ENCODE measurements at regions not wholly inside any gene's neighbourhood (a gene's known extent, or its start where the extent isn't known, plus 50 kb on each side); places are given as distances from the start of the nearest gene placed in this dataset.

DNA sequence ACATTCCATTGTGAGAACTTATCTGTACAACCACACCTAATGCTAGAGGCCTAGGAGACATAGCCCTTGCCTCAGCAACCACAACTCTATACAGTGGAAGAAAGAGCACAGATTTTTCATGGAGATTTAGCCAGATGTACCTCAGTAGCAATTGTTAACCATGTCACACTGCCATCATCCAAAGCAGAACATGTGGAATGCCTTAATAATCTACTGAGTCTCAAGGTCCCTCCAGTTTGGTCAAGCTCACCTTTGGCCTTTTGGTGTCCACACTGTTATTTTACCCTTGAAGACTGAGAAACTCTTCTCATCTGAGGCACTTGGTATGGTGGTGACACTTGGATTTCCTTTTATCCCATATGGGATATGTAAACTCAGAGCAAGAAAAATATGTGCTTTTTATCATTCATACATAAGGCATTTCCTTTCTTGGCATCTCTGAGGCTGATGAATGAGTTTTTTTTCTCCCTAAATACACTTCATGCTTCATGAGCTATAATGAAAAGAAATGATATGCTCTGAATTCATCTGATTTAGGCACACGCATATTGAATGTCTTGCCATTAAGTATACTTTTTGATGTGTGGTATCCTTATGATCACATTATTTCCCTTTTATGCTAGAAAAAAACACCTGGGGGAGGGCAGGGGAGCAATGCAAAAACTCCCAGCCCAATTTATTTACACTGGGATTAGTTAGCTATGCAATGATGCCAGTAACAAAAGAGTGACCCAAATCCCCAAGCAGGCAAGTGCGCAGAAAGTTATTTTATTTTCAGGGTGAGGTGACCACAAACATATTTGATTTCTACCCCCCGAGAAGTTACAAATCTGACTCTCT, 63.3 kb upstream of the ME3 start:
- no peaks in the 10 kb centered on the region for H3K9me3 ChIP-seq
- peak overlapping the region; percentile 88 to 93 for H3K27ac ChIP-seq
- DNase-seq (ENCODE audit: low read depth in 1 of 2, low spot score in 1 of 2) (peak; percentile 66 to 95), FAIRE-seq (peak; percentile 98), ATAC-seq (peak; percentile 48 to 74)
- under 1% methylated on average over 3 of the region's 3 CpGs for WGBS (ENCODE audit: missing lambda C conversion rate)
- CTCF ChIA-PET: interaction anchor here (0.8 to 3.1 kb wide), 5 partner anchors 13 to 279 kb away, joined by 3 to 29 read pairs (median 4); partner anchors contain the start of gene PRSS23
- H3K4me2 ChIP-seq: peak overlapping the region; percentile 55
- POLR2A ChIA-PET: interaction anchor here (0.6 to 1.7 kb wide), 4 partner anchors 10 to 255 kb away, joined by 3 to 30 read pairs (median 6); partner anchors contain the start of gene PRSS23
- H3K4me1 ChIP-seq: peaks cover 83% of the 10 kb centered on the region
- H3K4me3 ChIP-seq: no peak overlapping the region; the same call in 2 of the 3 replicates
- TF ChIP-seq ELK1 (IDR thresholded peaks at IDR 0.05; ENCODE audit: low read depth, low read length) (no peak), MAFK (IDR thresholded peaks at IDR 0.05; ENCODE audit: partially characterized antibody) (no peak), POLR2A (IDR thresholded peaks at IDR 0.05; ENCODE audit: low read length) (no peak), NPAS2 (CRISPR knock-in tag; IDR thresholded peaks at IDR 0.05; ENCODE audit: borderline replicate concordance) (no peak), ESRRA (IDR thresholded peaks at IDR 0.05; ENCODE audit: borderline replicate concordance, low read length) (peak; percentile 41; the same call in 1 of the 2 replicates), RAD21 (conservative IDR thresholded peaks at IDR 0.05 in 1 of 2, IDR thresholded peaks at IDR 0.05 in 1 of 2) (peak; percentile 32 to 64), CHD2 (IDR thresholded peaks at IDR 0.05; ENCODE audit: low read length, partially characterized antibody) (peak; percentile 41), HOXA7 (CRISPR knock-in tag; IDR thresholded peaks at IDR 0.05) (peak; percentile 41; the same call in 1 of the 2 replicates), HDAC2 (IDR thresholded peaks at IDR 0.05) (no peak), ZFP36 (IDR thresholded peaks at IDR 0.05; ENCODE audit: borderline replicate concordance, partially characterized antibody) (no peak), SREBF2 (IDR thresholded peaks at IDR 0.05) (no peak), HEYL (CRISPR knock-in tag; IDR thresholded peaks at IDR 0.05) (no peak; the same call in 1 of the 2 replicates), RNF2 (IDR thresholded peaks at IDR 0.05; ENCODE audit: borderline replicate concordance, low read depth) (no peak), FOSL2 (IDR thresholded peaks at IDR 0.05) (peak; percentile 60), FOSL2 (CRISPR knock-in tag; IDR thresholded peaks at IDR 0.05) (peak; percentile 89), CBX8 (IDR thresholded peaks at IDR 0.05) (no peak), RFX5 (IDR thresholded peaks at IDR 0.05) (no peak), USF2 (IDR thresholded peaks at IDR 0.05) (no peak), EHMT2 (IDR thresholded peaks at IDR 0.05; ENCODE audit: low read depth) (no peak), CEBPB (IDR thresholded peaks at IDR 0.05) (peak; percentile 62 to 84), MAZ (IDR thresholded peaks at IDR 0.05; ENCODE audit: borderline replicate concordance, low read depth, low read length) (no peak), ZC3H11A (IDR thresholded peaks at IDR 0.05) (no peak), MYC (IDR thresholded peaks at IDR 0.05; ENCODE audit: borderline replicate concordance, low read length) (no peak), JUNB (IDR thresholded peaks at IDR 0.05) (peak; percentile 96), REST (IDR thresholded peaks at IDR 0.05) (no peak), KDM1A (IDR thresholded peaks at IDR 0.05; ENCODE audit: low read depth) (no peak), FOSB (CRISPR knock-in tag; IDR thresholded peaks at IDR 0.05) (peak; percentile 83)
- TF ChIP-seq, protein P1, sequence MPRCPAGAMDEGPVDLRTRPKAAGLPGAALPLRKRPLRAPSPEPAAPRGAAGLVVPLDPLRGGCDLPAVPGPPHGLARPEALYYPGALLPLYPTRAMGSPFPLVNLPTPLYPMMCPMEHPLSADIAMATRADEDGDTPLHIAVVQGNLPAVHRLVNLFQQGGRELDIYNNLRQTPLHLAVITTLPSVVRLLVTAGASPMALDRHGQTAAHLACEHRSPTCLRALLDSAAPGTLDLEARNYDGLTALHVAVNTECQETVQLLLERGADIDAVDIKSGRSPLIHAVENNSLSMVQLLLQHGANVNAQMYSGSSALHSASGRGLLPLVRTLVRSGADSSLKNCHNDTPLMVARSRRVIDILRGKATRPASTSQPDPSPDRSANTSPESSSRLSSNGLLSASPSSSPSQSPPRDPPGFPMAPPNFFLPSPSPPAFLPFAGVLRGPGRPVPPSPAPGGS (IDR thresholded peaks at IDR 0.05): peak; percentile 82; the same call in 2 of the 3 replicates
- TF ChIP-seq, protein P2, sequence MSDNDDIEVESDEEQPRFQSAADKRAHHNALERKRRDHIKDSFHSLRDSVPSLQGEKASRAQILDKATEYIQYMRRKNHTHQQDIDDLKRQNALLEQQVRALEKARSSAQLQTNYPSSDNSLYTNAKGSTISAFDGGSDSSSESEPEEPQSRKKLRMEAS (IDR thresholded peaks at IDR 0.05): peak; percentile 37; the same call in 1 of the 2 replicates
- TF ChIP-seq, protein P3, sequence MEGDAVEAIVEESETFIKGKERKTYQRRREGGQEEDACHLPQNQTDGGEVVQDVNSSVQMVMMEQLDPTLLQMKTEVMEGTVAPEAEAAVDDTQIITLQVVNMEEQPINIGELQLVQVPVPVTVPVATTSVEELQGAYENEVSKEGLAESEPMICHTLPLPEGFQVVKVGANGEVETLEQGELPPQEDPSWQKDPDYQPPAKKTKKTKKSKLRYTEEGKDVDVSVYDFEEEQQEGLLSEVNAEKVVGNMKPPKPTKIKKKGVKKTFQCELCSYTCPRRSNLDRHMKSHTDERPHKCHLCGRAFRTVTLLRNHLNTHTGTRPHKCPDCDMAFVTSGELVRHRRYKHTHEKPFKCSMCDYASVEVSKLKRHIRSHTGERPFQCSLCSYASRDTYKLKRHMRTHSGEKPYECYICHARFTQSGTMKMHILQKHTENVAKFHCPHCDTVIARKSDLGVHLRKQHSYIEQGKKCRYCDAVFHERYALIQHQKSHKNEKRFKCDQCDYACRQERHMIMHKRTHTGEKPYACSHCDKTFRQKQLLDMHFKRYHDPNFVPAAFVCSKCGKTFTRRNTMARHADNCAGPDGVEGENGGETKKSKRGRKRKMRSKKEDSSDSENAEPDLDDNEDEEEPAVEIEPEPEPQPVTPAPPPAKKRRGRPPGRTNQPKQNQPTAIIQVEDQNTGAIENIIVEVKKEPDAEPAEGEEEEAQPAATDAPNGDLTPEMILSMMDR (IDR thresholded peaks at IDR 0.05): no peak
- TF ChIP-seq, protein P4, sequence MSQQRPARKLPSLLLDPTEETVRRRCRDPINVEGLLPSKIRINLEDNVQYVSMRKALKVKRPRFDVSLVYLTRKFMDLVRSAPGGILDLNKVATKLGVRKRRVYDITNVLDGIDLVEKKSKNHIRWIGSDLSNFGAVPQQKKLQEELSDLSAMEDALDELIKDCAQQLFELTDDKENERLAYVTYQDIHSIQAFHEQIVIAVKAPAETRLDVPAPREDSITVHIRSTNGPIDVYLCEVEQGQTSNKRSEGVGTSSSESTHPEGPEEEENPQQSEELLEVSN (IDR thresholded peaks at IDR 0.05; ENCODE audit: borderline replicate concordance, low read depth): no peak
